ENCODE measurements at regions not wholly inside any gene's neighbourhood (a gene's known extent, or its start where the extent isn't known, plus 50 kb on each side); places are given as distances from the start of the nearest gene placed in this dataset.

DNA sequence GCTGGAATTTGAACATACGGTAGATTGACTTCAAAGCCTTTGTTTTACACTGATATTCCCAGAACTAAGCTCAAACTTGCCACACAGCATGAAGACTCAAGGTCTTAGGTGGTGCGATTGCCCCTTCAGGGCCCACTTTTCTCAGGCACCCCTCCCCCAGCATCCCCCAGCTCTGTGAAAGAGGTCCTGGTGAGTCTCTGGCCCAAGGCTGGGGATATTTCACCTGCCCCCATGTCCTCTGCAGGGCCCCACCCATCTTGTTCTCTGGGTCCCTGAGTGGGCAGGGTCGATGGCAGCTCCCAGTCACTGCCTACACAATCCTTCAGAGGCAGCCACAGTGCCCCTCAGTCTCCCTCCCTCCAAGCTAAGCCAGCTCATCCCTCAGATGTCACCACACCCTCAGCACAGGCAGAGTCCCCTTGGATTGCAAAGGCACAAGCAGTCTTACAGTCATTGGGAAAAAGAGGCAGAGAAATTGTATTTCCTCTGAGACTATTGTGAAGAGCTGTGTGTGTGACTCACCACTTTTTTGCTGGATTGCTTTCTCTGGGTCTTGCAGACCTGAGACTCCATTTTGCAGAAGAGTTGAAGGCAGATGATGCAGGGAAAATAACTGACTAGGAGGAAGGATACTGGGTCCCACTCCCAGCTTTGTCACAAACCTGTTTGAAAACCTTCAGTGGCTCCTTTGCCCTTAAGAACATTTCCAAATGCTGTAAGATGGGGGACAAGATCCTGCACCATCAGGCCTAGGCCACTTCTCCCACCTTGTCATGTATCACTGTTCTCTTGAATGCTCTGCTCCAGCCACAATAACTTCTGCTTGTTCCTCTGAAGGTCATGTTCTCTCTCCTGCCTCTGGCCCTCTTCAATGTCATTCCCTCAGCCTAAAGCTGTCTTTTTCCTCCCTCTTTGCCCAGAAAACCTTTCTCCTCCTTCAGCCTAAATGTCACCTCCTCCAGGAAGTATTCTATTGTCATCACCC lies 119.1 kb upstream of the GRIK3 start:
- TF ChIP-seq POLR2AphosphoS5 (IDR thresholded peaks at IDR 0.05; ENCODE audit: insufficient read depth, low read depth, low read length): no peak
- TF ChIP-seq, protein P1, sequence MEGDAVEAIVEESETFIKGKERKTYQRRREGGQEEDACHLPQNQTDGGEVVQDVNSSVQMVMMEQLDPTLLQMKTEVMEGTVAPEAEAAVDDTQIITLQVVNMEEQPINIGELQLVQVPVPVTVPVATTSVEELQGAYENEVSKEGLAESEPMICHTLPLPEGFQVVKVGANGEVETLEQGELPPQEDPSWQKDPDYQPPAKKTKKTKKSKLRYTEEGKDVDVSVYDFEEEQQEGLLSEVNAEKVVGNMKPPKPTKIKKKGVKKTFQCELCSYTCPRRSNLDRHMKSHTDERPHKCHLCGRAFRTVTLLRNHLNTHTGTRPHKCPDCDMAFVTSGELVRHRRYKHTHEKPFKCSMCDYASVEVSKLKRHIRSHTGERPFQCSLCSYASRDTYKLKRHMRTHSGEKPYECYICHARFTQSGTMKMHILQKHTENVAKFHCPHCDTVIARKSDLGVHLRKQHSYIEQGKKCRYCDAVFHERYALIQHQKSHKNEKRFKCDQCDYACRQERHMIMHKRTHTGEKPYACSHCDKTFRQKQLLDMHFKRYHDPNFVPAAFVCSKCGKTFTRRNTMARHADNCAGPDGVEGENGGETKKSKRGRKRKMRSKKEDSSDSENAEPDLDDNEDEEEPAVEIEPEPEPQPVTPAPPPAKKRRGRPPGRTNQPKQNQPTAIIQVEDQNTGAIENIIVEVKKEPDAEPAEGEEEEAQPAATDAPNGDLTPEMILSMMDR (IDR thresholded peaks at IDR 0.05; ENCODE audit: extremely low read depth in 1 of 2, insufficient read depth in 1 of 2, low read depth in 1 of 2, low read length in 2 of 2): no peak

Measured in endothelial cell of umbilical vein (primary cell).